ENCODE measurements at regions not wholly inside any gene's neighbourhood (a gene's known extent, or its start where the extent isn't known, plus 50 kb on each side); places are given as distances from the start of the nearest gene placed in this dataset.

DNA sequence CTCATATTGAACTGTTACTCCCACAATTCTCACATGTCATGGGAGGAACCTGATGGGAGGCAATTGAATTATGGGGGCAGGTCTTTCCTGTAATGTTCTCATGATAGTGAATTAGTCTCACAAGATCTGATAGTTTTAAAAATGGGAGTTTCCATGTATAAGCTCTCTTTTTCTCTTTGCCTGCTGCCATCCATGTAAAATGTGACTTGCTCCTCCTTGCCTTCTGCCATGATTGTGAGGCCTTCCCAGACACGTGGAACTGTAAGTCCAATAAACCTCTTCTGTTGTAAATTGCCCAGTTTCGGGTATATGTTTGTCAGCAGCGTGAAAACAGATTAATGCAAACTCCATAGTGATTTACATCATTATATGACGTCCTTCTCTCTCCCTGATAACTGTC lies 759.7 kb upstream of the RGS18 start:
- no CpG with 5 or more reads among the region's 4 CpGs for WGBS, 2 donors (ENCODE audit: extremely low coverage in 2 of 2, insufficient read length in 2 of 2, insufficient replicate concordance in 1 of 2)
- Histone ChIP-seq H3K23ac (ENCODE audit: low read depth, low read length, poor library complexity) (no peak overlapping the region), H2BK15ac (ENCODE audit: low read length) (no peak overlapping the region), H3K27ac (replicated peaks; ENCODE audit: low read length) (no peak overlapping the region), H3K4me1 (ENCODE audit: control insufficient read depth in 2 of 2, insufficient read depth in 1 of 2, low read depth in 1 of 2, low read length in 2 of 2) (no peaks in the 10 kb centered on the region), H2BK12ac (ENCODE audit: low read length) (no peak overlapping the region), H4K91ac (ENCODE audit: low read depth, low read length, poor library complexity) (no peak overlapping the region), H3K4me2 (ENCODE audit: insufficient read depth, low read length, poor library complexity, severe bottlenecking) (no peak overlapping the region), H3K14ac (ENCODE audit: low read length) (no peak overlapping the region), H2AFZ (ENCODE audit: low read length) (no peak overlapping the region), H4K8ac (ENCODE audit: low read depth, low read length) (no peak overlapping the region), H3K4me3 (ENCODE audit: low read length in 2 of 2) (no peak overlapping the region), H3K18ac (ENCODE audit: low read length) (no peak overlapping the region), H2BK5ac (ENCODE audit: low read length) (no peak overlapping the region), H2AK5ac (ENCODE audit: low read depth, low read length) (no peak overlapping the region), H3K27me3 (ENCODE audit: control insufficient read depth in 3 of 3, insufficient read depth in 3 of 3, low read depth in 1 of 3, low read length in 3 of 3) (no peaks in the 10 kb centered on the region), H2BK120ac (ENCODE audit: low read depth, low read length) (no peak overlapping the region), H3K9ac (ENCODE audit: low read depth, low read length, poor library complexity) (no peak overlapping the region), H3K79me1 (ENCODE audit: low read depth, low read length) (no peaks in the 10 kb centered on the region), H3K4ac (ENCODE audit: low read length) (no peak overlapping the region), H3K9me3 (replicated peaks in 1 of 2; ENCODE audit: control insufficient read depth in 2 of 2, insufficient read depth in 1 of 2, low read depth in 1 of 2, low read length in 2 of 2) (peaks cover 0 to 3% of the 10 kb centered on the region in 2 donors), H3K36me3 (replicated peaks in 1 of 2; ENCODE audit: control insufficient read depth in 2 of 2, insufficient read depth in 2 of 2, low read length in 2 of 2) (no peaks in the 10 kb centered on the region)
- no peak for DNase-seq (ENCODE audit: low spot score)

DNA sequence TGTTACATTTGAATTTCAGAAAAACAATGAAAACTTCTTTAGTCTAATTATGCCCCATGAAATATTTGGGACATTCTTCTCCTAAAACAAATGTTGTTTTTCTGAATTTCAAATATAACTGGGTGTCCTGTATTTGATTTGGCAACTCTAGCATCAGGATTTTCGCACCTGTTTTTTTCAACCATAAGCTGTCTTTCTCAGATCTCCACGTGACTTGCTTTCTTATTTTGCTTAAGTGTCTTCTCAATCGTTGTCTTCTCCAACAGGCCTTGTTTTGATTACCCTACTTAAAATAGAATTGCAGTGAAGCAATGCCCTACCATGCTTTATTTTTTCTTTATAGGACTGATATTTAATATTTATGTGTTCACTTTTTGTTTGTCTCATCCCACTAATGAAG lies 752.8 kb upstream of the RGS18 start:
- no CpG with 5 or more reads among the region's 3 CpGs for WGBS, 2 donors (ENCODE audit: extremely low coverage in 2 of 2, insufficient read length in 2 of 2, insufficient replicate concordance in 1 of 2)
- no peak overlapping the region for H3K27ac ChIP-seq (replicated peaks; ENCODE audit: low read length)
- no peak overlapping the region for H2BK15ac ChIP-seq (ENCODE audit: low read length)
- no peak overlapping the region for H3K9ac ChIP-seq (ENCODE audit: low read depth, low read length, poor library complexity)
- no peaks in the 10 kb centered on the region for H3K4me1 ChIP-seq (ENCODE audit: control insufficient read depth in 2 of 2, insufficient read depth in 1 of 2, low read depth in 1 of 2, low read length in 2 of 2)
- no peak overlapping the region for H3K23ac ChIP-seq (ENCODE audit: low read depth, low read length, poor library complexity)
- no peaks in the 10 kb centered on the region for H3K36me3 ChIP-seq (replicated peaks in 1 of 2; ENCODE audit: control insufficient read depth in 2 of 2, insufficient read depth in 2 of 2, low read length in 2 of 2)
- no peak overlapping the region for H3K4ac ChIP-seq (ENCODE audit: low read length)
- no peak overlapping the region for H3K4me2 ChIP-seq (ENCODE audit: insufficient read depth, low read length, poor library complexity, severe bottlenecking)
- H3K79me1 ChIP-seq (ENCODE audit: low read depth, low read length), result no peaks in the 10 kb centered on the region
- H2BK5ac ChIP-seq (ENCODE audit: low read length), result no peak overlapping the region
- DNase-seq (ENCODE audit: low spot score), result no peak
- no peak overlapping the region for H2AK5ac ChIP-seq (ENCODE audit: low read depth, low read length)
- no peak overlapping the region for H2AFZ ChIP-seq (ENCODE audit: low read length)
- no peak overlapping the region for H2BK120ac ChIP-seq (ENCODE audit: low read depth, low read length)
- H3K27me3 ChIP-seq (ENCODE audit: control insufficient read depth in 3 of 3, insufficient read depth in 3 of 3, low read depth in 1 of 3, low read length in 3 of 3), result no peaks in the 10 kb centered on the region
- H3K9me3 ChIP-seq (replicated peaks in 1 of 2; ENCODE audit: control insufficient read depth in 2 of 2, insufficient read depth in 1 of 2, low read depth in 1 of 2, low read length in 2 of 2), result no peaks in the 10 kb centered on the region
- H4K8ac ChIP-seq (ENCODE audit: low read depth, low read length), result no peak overlapping the region
- H3K14ac ChIP-seq (ENCODE audit: low read length), result no peak overlapping the region
- no peak overlapping the region for H2BK12ac ChIP-seq (ENCODE audit: low read length)
- H3K18ac ChIP-seq (ENCODE audit: low read length), result no peak overlapping the region
- no peak overlapping the region for H3K4me3 ChIP-seq (ENCODE audit: low read length in 2 of 2)
- H4K91ac ChIP-seq (ENCODE audit: low read depth, low read length, poor library complexity), result no peak overlapping the region

DNA sequence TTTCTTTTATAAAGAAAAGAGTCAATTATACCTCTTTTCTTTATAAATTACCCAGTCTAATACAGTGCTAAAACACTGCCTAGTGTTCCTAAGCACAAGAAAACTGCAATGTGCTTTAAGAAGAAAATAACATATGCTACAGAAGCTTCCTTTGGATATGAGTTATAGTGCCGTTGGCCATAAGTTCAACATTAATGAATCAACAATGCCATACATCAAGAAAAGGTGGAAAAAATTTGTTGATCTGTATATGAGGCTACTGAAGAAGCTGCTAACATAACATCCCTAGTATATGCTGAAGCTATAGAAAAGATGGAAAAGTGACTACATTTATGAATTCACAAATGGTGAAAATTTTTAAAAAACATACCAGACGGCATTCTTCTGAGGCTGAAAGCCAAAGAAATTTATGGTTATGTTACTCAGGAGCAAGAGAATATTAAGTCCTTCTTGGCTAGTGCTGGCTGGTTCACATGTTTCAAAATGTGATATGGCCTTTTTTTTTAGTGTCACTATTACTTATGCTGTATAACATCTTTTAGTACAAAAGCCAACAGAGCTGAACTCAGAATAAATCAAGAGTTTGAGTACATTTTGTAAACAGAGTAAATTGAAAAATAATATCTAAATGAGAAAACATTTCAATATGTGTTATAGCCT lies 743.2 kb upstream of the RGS18 start:
- no peak overlapping the region for H3K18ac ChIP-seq (ENCODE audit: low read length)
- H4K8ac ChIP-seq (ENCODE audit: low read depth, low read length), result no peak overlapping the region
- H2AK5ac ChIP-seq (ENCODE audit: low read depth, low read length), result no peak overlapping the region
- no peak overlapping the region for H3K27ac ChIP-seq (replicated peaks; ENCODE audit: low read length)
- H3K4ac ChIP-seq (ENCODE audit: low read length), result no peak overlapping the region
- no peak overlapping the region for H3K4me2 ChIP-seq (ENCODE audit: insufficient read depth, low read length, poor library complexity, severe bottlenecking)
- no peak overlapping the region for H2BK12ac ChIP-seq (ENCODE audit: low read length)
- H2BK15ac ChIP-seq (ENCODE audit: low read length), result no peak overlapping the region
- no peaks in the 10 kb centered on the region for H3K9me3 ChIP-seq (replicated peaks in 1 of 2; ENCODE audit: control insufficient read depth in 2 of 2, insufficient read depth in 1 of 2, low read depth in 1 of 2, low read length in 2 of 2)
- H3K27me3 ChIP-seq (ENCODE audit: control insufficient read depth in 3 of 3, insufficient read depth in 3 of 3, low read depth in 1 of 3, low read length in 3 of 3), result no peaks in the 10 kb centered on the region
- no peak overlapping the region for H2BK120ac ChIP-seq (ENCODE audit: low read depth, low read length)
- H3K4me1 ChIP-seq (ENCODE audit: control insufficient read depth in 2 of 2, insufficient read depth in 1 of 2, low read depth in 1 of 2, low read length in 2 of 2), result no peaks in the 10 kb centered on the region
- H4K91ac ChIP-seq (ENCODE audit: low read depth, low read length, poor library complexity), result no peak overlapping the region
- no peak overlapping the region for H2BK5ac ChIP-seq (ENCODE audit: low read length)
- no peak overlapping the region for H2AFZ ChIP-seq (ENCODE audit: low read length)
- no CpG with 5 or more reads among the region's 2 CpGs for WGBS, 2 donors (ENCODE audit: extremely low coverage in 2 of 2, insufficient read length in 2 of 2, insufficient replicate concordance in 1 of 2)
- no peak overlapping the region for H3K14ac ChIP-seq (ENCODE audit: low read length)
- no peaks in the 10 kb centered on the region for H3K79me1 ChIP-seq (ENCODE audit: low read depth, low read length)
- no peak overlapping the region for H3K23ac ChIP-seq (ENCODE audit: low read depth, low read length, poor library complexity)
- no peaks in the 10 kb centered on the region for H3K36me3 ChIP-seq (replicated peaks in 1 of 2; ENCODE audit: control insufficient read depth in 2 of 2, insufficient read depth in 2 of 2, low read length in 2 of 2)
- H3K9ac ChIP-seq (ENCODE audit: low read depth, low read length, poor library complexity), result no peak overlapping the region
- no peak overlapping the region for H3K4me3 ChIP-seq (ENCODE audit: low read length in 2 of 2)
- no peak for DNase-seq (ENCODE audit: low spot score)

DNA sequence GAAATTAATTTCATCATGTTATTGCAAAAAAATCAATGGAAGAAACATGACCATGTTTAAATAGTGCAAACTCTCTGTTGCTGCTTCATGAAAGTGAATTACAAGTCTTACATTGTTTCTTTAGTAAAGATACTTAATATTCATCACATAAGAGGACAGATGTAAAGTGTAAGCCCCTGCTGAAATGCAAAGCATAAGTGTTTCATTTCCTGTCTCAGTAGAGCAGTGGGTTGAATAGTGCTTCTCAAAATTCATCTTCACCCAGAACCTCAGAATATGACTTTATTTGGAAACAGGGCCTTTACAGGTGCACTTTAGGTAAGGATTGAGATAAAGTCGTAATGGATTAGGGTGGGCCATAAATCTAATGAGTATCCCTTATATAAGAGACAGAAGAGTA lies 738.4 kb upstream of the RGS18 start:
- H3K18ac ChIP-seq (ENCODE audit: low read length), result no peak overlapping the region
- no peak overlapping the region for H2BK5ac ChIP-seq (ENCODE audit: low read length)
- H3K4me2 ChIP-seq (ENCODE audit: insufficient read depth, low read length, poor library complexity, severe bottlenecking), result no peak overlapping the region
- H2BK120ac ChIP-seq (ENCODE audit: low read depth, low read length), result no peak overlapping the region
- no peaks in the 10 kb centered on the region for H3K9me3 ChIP-seq (replicated peaks in 1 of 2; ENCODE audit: control insufficient read depth in 2 of 2, insufficient read depth in 1 of 2, low read depth in 1 of 2, low read length in 2 of 2)
- no peaks in the 10 kb centered on the region for H3K79me1 ChIP-seq (ENCODE audit: low read depth, low read length)
- no peak overlapping the region for H2AFZ ChIP-seq (ENCODE audit: low read length)
- H3K36me3 ChIP-seq (replicated peaks in 1 of 2; ENCODE audit: control insufficient read depth in 2 of 2, insufficient read depth in 2 of 2, low read length in 2 of 2), result no peaks in the 10 kb centered on the region
- H4K91ac ChIP-seq (ENCODE audit: low read depth, low read length, poor library complexity), result no peak overlapping the region
- H4K8ac ChIP-seq (ENCODE audit: low read depth, low read length), result no peak overlapping the region
- no CpG with 5 or more reads among the region's 1 CpG for WGBS, 2 donors (ENCODE audit: extremely low coverage in 2 of 2, insufficient read length in 2 of 2, insufficient replicate concordance in 1 of 2)
- H3K27me3 ChIP-seq (ENCODE audit: control insufficient read depth in 3 of 3, insufficient read depth in 3 of 3, low read depth in 1 of 3, low read length in 3 of 3), result no peaks in the 10 kb centered on the region
- no peak overlapping the region for H3K4ac ChIP-seq (ENCODE audit: low read length)
- DNase-seq (ENCODE audit: low spot score), result no peak
- H3K27ac ChIP-seq (replicated peaks; ENCODE audit: low read length), result no peak overlapping the region
- H2BK15ac ChIP-seq (ENCODE audit: low read length), result no peak overlapping the region
- H2AK5ac ChIP-seq (ENCODE audit: low read depth, low read length), result no peak overlapping the region
- H2BK12ac ChIP-seq (ENCODE audit: low read length), result no peak overlapping the region
- no peak overlapping the region for H3K14ac ChIP-seq (ENCODE audit: low read length)
- no peak overlapping the region for H3K9ac ChIP-seq (ENCODE audit: low read depth, low read length, poor library complexity)
- H3K4me1 ChIP-seq (ENCODE audit: control insufficient read depth in 2 of 2, insufficient read depth in 1 of 2, low read depth in 1 of 2, low read length in 2 of 2), result no peaks in the 10 kb centered on the region
- H3K23ac ChIP-seq (ENCODE audit: low read depth, low read length, poor library complexity), result no peak overlapping the region
- H3K4me3 ChIP-seq (ENCODE audit: low read length in 2 of 2), result no peak overlapping the region

Measured in neuronal stem cell (in vitro differentiated cells).